WERI-Rb-1 (cell line): ENCODE measurements at regions not wholly inside any gene's neighbourhood (a gene's known extent, or its start where the extent isn't known, plus 50 kb on each side); places are given as distances from the start of the nearest gene placed in this dataset.
A peak's percentile ranks its signal among the peaks of the same experiment; 100 is the strongest.

Experiments used
- DNase-seq: peaks from one replicate; pipeline ENCODE4 v3.0.0-alpha.2; 2020
- H3K27ac ChIP-seq: fragments of 250-450 bp; sonication (Bioruptor Pico); 2 replicates; pipeline ENCODE4 v1.5.1; 2020; ENCODE audit warnings: mild to moderate bottlenecking, moderate library complexity
- H3K27me3 ChIP-seq: fragments of 250-450 bp; sonication (Bioruptor Pico); 2 replicates; pipeline ENCODE4 v1.5.1; 2021; ENCODE audit warnings: mild to moderate bottlenecking, low read depth, moderate library complexity; ENCODE audit not compliant: insufficient read depth, severe bottlenecking
- H3K36me3 ChIP-seq: fragments of 250-450 bp; sonication (Bioruptor Pico); 2 replicates; pipeline ENCODE4 v1.5.1; 2020; ENCODE audit warnings: mild to moderate bottlenecking, moderate library complexity
- H3K4me3 ChIP-seq: 2 replicates; pipeline ENCODE4 v1.5.1; 2011; ENCODE audit warnings: low read depth, mild to moderate bottlenecking, control low read depth, low read length
- H3K9me3 ChIP-seq: fragments of 250-450 bp; sonication (Bioruptor Pico); 2 replicates; pipeline ENCODE4 v1.5.1; 2021; ENCODE audit warnings: mild to moderate bottlenecking, moderate library complexity; ENCODE audit not compliant: severe bottlenecking
- TF ChIP-seq, protein P1 (sequence below): IDR thresholded peaks from 2 replicates; pipeline ENCODE4 v1.5.1; 2011; ENCODE audit warnings: low read depth, mild to moderate bottlenecking, control low read depth, inconsistent platforms, low read length

GRCh38 chr2:64396001-64396400, 58.0 kb upstream of the LGALSL start:
- H3K36me3 ChIP-seq: no peaks in the 10 kb centered on the region
- H3K27me3 ChIP-seq: no peaks in the 10 kb centered on the region
- H3K4me3 ChIP-seq: no peak overlapping the region
- TF ChIP-seq, protein P1, sequence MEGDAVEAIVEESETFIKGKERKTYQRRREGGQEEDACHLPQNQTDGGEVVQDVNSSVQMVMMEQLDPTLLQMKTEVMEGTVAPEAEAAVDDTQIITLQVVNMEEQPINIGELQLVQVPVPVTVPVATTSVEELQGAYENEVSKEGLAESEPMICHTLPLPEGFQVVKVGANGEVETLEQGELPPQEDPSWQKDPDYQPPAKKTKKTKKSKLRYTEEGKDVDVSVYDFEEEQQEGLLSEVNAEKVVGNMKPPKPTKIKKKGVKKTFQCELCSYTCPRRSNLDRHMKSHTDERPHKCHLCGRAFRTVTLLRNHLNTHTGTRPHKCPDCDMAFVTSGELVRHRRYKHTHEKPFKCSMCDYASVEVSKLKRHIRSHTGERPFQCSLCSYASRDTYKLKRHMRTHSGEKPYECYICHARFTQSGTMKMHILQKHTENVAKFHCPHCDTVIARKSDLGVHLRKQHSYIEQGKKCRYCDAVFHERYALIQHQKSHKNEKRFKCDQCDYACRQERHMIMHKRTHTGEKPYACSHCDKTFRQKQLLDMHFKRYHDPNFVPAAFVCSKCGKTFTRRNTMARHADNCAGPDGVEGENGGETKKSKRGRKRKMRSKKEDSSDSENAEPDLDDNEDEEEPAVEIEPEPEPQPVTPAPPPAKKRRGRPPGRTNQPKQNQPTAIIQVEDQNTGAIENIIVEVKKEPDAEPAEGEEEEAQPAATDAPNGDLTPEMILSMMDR: no peak
- DNase-seq: no peak
- no peaks in the 10 kb centered on the region for H3K9me3 ChIP-seq
- H3K27ac ChIP-seq: peak overlapping the region; percentile 60

GRCh38 chr2:64396551-64396950, 57.4 kb upstream of the LGALSL start:
- Histone ChIP-seq H3K9me3 (no peaks in the 10 kb centered on the region), H3K27ac (peak overlapping the region; percentile 60), H3K4me3 (no peak overlapping the region), H3K27me3 (no peaks in the 10 kb centered on the region), H3K36me3 (no peaks in the 10 kb centered on the region)
- TF ChIP-seq, protein P1: no peak
- peak; percentile 62 for DNase-seq

- no peak overlapping the region for H3K27ac ChIP-seq
- DNase-seq: no peak
- TF ChIP-seq, protein P1: no peak
- no peaks in the 10 kb centered on the region for H3K36me3 ChIP-seq
- H3K4me3 ChIP-seq: no peak overlapping the region
- H3K9me3 ChIP-seq: no peaks in the 10 kb centered on the region
- no peaks in the 10 kb centered on the region for H3K27me3 ChIP-seq
Measured at GRCh38 chr2:64398516-64399129, 55.3 kb upstream of the LGALSL start.

DNA sequence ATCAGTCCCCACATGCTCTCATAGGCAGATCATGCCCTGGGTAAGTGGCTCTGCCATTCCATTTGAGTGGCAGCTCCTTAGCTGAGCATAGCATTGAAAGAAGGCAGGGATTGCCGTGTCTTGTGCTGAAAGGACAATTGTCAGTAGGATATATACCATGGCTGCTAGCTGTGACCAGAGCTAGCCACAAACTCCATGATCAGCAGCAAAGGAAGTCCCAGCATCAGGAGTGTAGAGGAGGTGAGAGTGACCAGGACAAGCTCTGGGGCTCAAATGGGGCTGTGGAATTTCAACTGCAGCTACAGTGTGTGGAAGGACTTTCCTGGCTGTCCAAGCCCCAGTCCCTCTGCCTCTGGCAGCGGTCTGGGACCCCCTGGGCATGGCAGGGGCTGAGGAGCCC, 54.4 kb upstream of the LGALSL start:
- Histone ChIP-seq H3K4me3 (no peak overlapping the region), H3K27ac (no peak overlapping the region), H3K27me3 (no peaks in the 10 kb centered on the region), H3K36me3 (no peaks in the 10 kb centered on the region), H3K9me3 (no peaks in the 10 kb centered on the region)
- TF ChIP-seq, protein P1: no peak
- DNase-seq: no peak

DNA sequence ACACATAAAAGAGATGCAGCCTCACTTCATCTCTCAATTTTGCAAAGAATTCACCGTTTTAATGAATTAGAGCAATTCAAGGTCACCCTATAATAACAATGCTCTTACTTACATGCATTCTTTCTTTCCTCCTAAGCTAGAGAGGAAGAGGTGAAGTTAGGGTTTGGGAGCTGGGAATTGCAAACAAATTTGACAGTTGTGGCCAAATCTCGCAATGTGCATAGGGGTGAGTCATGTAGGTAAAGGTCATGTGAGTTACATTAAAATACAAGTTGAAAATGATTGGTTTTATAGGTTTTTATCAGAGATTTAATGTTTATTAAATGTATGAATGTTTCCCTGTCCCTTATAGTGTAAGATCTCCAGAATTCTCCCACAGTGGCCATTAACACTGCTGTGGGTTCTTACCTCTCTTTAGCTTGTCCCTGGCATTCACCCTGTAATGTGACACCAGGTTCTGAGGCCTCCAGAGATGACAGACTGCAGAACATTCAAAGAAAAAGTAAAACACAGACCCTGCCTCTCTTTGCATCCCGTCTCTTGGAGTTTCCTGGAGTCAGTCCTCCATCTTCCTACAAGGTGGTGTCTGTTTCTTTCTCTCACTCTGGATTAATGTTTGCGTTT, 53.7 kb upstream of the LGALSL start:
- Histone ChIP-seq H3K4me3 (no peak overlapping the region), H3K9me3 (no peaks in the 10 kb centered on the region), H3K36me3 (no peaks in the 10 kb centered on the region), H3K27me3 (no peaks in the 10 kb centered on the region), H3K27ac (peak overlapping the region; percentile 71)
- TF ChIP-seq, protein P1: no peak
- no peak for DNase-seq
